GM10248 (cell line): ENCODE measurements at regions not wholly inside any gene's neighbourhood (a gene's known extent, or its start where the extent isn't known, plus 50 kb on each side); places are given as distances from the start of the nearest gene placed in this dataset.

Source experiments
- CTCF ChIA-PET: fragments of 300-600 bp; sonication (Branson Sonifier 250); formaldehyde crosslinking; extraction: SDS; loops from one replicate; lab custom pipeline; 2021; ENCODE audit warnings: antibody characterized with exemption; lab: Yijun Ruan, JAX
- POLR2A ChIA-PET: fragments of 350-650 bp; sonication (Branson Sonifier 250); formaldehyde crosslinking; extraction: SDS; loops from one replicate; lab custom pipeline; 2020; ENCODE audit warnings: antibody characterized with exemption; lab: Yijun Ruan, JAX
- DNase-seq: peaks from one replicate; pipeline ENCODE4 v3.0.0; 2012; ENCODE audit errors: extremely low spot score
- TF ChIP-seq, protein P1 (sequence below): IDR thresholded peaks from 2 replicates; pipeline ENCODE4 v1.5.1; 2012; ENCODE audit warnings: mild to moderate bottlenecking, low read depth; ENCODE audit errors: extremely low read depth, missing control alignments, control extremely low read depth

DNA sequence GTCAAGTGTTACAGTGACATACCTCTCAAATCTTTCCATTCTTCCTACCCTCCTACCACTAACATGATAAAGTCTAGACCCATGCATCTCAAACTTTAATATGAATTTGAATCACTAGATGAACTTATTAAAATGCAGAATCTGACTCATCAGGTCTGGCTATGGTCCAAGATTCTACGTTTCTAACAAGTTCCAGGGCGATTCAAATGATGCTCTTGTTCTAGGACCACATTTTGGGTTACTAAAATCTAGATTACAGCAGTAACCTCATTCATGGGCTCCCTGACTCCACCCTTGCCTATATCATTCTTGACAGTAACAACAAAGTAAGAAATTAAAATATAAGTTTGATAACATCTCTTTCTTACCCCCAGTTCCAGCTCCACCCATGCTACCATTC is 124.8 kb upstream of the LSM8 start:
- TF ChIP-seq, protein P1, sequence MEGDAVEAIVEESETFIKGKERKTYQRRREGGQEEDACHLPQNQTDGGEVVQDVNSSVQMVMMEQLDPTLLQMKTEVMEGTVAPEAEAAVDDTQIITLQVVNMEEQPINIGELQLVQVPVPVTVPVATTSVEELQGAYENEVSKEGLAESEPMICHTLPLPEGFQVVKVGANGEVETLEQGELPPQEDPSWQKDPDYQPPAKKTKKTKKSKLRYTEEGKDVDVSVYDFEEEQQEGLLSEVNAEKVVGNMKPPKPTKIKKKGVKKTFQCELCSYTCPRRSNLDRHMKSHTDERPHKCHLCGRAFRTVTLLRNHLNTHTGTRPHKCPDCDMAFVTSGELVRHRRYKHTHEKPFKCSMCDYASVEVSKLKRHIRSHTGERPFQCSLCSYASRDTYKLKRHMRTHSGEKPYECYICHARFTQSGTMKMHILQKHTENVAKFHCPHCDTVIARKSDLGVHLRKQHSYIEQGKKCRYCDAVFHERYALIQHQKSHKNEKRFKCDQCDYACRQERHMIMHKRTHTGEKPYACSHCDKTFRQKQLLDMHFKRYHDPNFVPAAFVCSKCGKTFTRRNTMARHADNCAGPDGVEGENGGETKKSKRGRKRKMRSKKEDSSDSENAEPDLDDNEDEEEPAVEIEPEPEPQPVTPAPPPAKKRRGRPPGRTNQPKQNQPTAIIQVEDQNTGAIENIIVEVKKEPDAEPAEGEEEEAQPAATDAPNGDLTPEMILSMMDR: no peak
- DNase-seq: no peak
- POLR2A ChIA-PET: no interaction called here
- CTCF ChIA-PET: interaction anchor here (2.4 kb wide), 1 partner anchor 9 kb away, joined by 6 read pairs; no protein-coding TSS in a partner anchor

- CTCF ChIA-PET: no interaction called here
- TF ChIP-seq, protein P1: no peak
- POLR2A ChIA-PET: no interaction called here
- DNase-seq: no peak
Measured at GRCh38 chr7:118060692-118061091, 123.3 kb upstream of the LSM8 start.

GRCh38 chr7:118061386-118061785 is 122.6 kb upstream of the LSM8 start:
- ChIA-PET POLR2A (no interaction called here), CTCF (no interaction called here)
- DNase-seq: no peak
- TF ChIP-seq, protein P1: no peak

DNA sequence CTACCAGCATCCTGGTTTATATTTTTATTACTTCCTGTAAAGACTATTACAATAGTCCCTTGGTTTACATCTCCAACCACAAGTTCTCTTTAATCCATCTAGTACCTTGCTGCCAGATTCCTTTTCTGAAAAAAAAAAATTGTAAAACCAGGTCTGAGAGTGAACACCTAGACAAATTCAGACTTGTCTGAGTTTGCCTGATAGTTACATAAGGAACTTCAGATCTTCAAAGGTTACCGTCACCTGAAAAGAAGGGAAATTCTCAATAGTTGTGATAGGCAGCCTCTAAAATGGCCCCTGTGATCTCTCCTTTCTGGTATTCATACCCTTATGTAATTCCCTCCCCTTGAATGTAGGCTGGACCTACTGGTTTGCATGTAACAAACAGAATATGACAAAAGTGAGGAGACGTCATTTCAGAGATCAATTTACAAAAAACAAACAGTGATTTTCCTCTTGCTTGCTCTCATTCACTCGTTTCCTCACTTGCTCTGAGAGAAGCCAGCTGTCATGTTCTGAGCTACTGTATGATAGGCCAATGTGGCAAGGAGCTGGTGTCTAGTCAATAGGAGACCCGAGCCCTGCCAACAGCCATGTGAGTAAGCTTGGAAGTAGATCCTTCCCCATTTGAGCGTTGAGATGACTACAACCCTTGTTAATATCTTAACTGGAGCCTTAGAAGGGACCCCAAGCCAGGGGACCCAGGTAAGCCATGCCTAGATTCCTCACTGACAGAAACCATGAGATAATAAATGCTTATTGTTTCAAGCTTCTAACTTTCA is 110.9 kb upstream of the LSM8 start:
- TF ChIP-seq, protein P1: no peak
- DNase-seq: no peak
- CTCF ChIA-PET: interaction anchor here (1.6 kb wide), 1 partner anchor 13 kb away, joined by 4 read pairs; no protein-coding TSS in a partner anchor
- POLR2A ChIA-PET: no interaction called here

DNA sequence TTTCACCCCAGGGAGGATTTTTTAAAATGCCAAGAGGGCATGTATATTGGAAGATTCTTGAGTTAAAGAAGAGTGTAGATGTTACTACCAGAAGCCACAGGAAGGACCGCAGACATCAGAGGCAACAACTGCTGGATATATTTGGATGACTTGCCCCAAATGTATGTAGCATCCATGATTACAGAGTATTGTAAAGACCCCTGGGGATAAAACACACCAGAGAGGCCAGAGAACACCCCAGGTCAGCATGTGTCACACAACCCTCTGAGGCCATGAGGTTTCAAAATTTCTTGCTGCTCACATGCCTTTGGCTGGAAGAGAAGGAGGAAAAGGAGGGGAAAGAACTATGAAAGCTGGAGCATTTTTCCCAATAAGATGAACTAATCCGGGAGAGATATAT is 108.0 kb upstream of the LSM8 start:
- TF ChIP-seq, protein P1: no peak
- ChIA-PET POLR2A (no interaction called here), CTCF (no interaction called here)
- DNase-seq: no peak

GRCh38 chr7:118076564-118076963 is 107.4 kb upstream of the LSM8 start:
- TF ChIP-seq, protein P1: no peak
- POLR2A ChIA-PET: no interaction called here
- no peak for DNase-seq
- CTCF ChIA-PET: interaction anchor here (0.9 kb wide), 1 partner anchor 13 kb away, joined by 3 read pairs; no protein-coding TSS in a partner anchor
